ENCODE measurements at regions not wholly inside any gene's neighbourhood (a gene's known extent, or its start where the extent isn't known, plus 50 kb on each side); places are given as distances from the start of the nearest gene placed in this dataset.

- Histone ChIP-seq H2BK5ac (ENCODE audit: insufficient read length, low read length) (no peak overlapping the region), H3K9ac (ENCODE audit: extremely low read depth, insufficient read length, low read length) (no peak overlapping the region), H3K9me3 (ENCODE audit: control insufficient read depth, low read depth, low read length) (no peaks in the 10 kb centered on the region), H3K23ac (ENCODE audit: insufficient read length, low read depth, low read length) (no peak overlapping the region), H3K23me2 (ENCODE audit: insufficient read length, low read depth, low read length, poor library complexity, severe bottlenecking) (no peaks in the 10 kb centered on the region), H2AFZ (ENCODE audit: low read length) (no peak overlapping the region), H3K4ac (ENCODE audit: low read depth, low read length) (no peak overlapping the region), H4K91ac (ENCODE audit: insufficient read length, low read depth, low read length) (no peak overlapping the region), H3K27me3 (ENCODE audit: insufficient read depth, low read length) (no peaks in the 10 kb centered on the region), H3T11ph (ENCODE audit: low read length) (no peak overlapping the region), H3K79me2 (ENCODE audit: insufficient read depth, low read length) (no peaks in the 10 kb centered on the region), H3K27ac (ENCODE audit: insufficient read length, low read depth, low read length) (no peak overlapping the region), H4K20me1 (ENCODE audit: control insufficient read depth, insufficient read depth, insufficient read length) (no peaks in the 10 kb centered on the region), H2AK5ac (ENCODE audit: insufficient read length, low read length) (no peak overlapping the region), H2BK120ac (ENCODE audit: low read depth, low read length, poor library complexity, severe bottlenecking) (no peak overlapping the region), H4K8ac (replicated peaks; ENCODE audit: insufficient read length, low read depth, low read length) (no peak overlapping the region), H3K4me1 (ENCODE audit: insufficient read depth, low read length) (peaks cover 3% of the 10 kb centered on the region; the same call in 1 of the 2 replicates), H3K18ac (ENCODE audit: insufficient read length, low read depth, low read length) (no peak overlapping the region), H3K56ac (ENCODE audit: insufficient read length, low read depth, low read length) (no peak overlapping the region), H3K4me2 (ENCODE audit: insufficient read depth, insufficient read length, low read length) (no peak overlapping the region), H3K14ac (ENCODE audit: insufficient read depth, low read length) (no peak overlapping the region; the same call in 1 of the 2 replicates), H4K5ac (ENCODE audit: insufficient read length, low read depth, low read length) (no peak overlapping the region), H2BK20ac (ENCODE audit: low read depth, low read length, poor library complexity, severe bottlenecking) (no peak overlapping the region), H3K79me1 (ENCODE audit: insufficient read depth, low read depth, low read length, poor library complexity, severe bottlenecking) (no peaks in the 10 kb centered on the region), H2BK12ac (ENCODE audit: insufficient read length, low read depth, low read length) (no peak overlapping the region), H2BK15ac (ENCODE audit: low read depth, low read length) (no peak overlapping the region)
- Mint-ChIP-seq H3K9me3 (no peaks in the 10 kb centered on the region), H3K4me3 (no peak overlapping the region), H3K27ac (no peak overlapping the region), H3K27me3 (ENCODE audit: low read depth) (peaks cover 14% of the 10 kb centered on the region), H3K36me3 (ENCODE audit: insufficient read depth in 1 of 3, low read depth in 3 of 3) (no peaks in the 10 kb centered on the region), H3K4me1 (peaks cover 6 to 9% of the 10 kb centered on the region in 2 experiments; a peak in 2 of 4 replicates)
- no peak for DNase-seq
- no peak for TF ChIP-seq CTCF (conservative IDR thresholded peaks at IDR 0.05)
Observed at GRCh38 chr12:53827306-53827705, 75.5 kb upstream of the CISTR start.
